Uterus (tissue), 2 donors: ENCODE measurements at regions not wholly inside any gene's neighbourhood (a gene's known extent, or its start where the extent isn't known, plus 50 kb on each side); places are given as distances from the start of the nearest gene placed in this dataset.

Experiments used
- CTCF ChIP-seq, 4 experiments: fragments of 200-600 bp in 2 of 4; fragments of 450-650 bp in 2 of 4; sonication (generic) in 2 of 4; IDR thresholded peaks; one replicate each; pipeline ENCODE4 v1.5.1; 2016 to 2019; ENCODE audit warnings: antibody characterized with exemption in 4 of 4, mild to moderate bottlenecking in 2 of 4, moderate library complexity in 1 of 4
- POLR2A ChIP-seq, 2 donors: fragments of 450-650 bp; IDR thresholded peaks; one replicate each; pipeline ENCODE4 v1.6.1; 2016; ENCODE audit warnings: antibody characterized with exemption in 2 of 2, mild to moderate bottlenecking in 1 of 2, moderate library complexity in 1 of 2

GRCh38 chr2:129458006-129458405 is 521.5 kb upstream of the RAB6C start:
- no peak for TF ChIP-seq POLR2A (IDR thresholded peaks at IDR 0.05)
- TF ChIP-seq CTCF (IDR thresholded peaks at IDR 0.05) = no peak
